ENCODE measurements at regions not wholly inside any gene's neighbourhood (a gene's known extent, or its start where the extent isn't known, plus 50 kb on each side); places are given as distances from the start of the nearest gene placed in this dataset.

- H3K4me3 ChIP-seq (ENCODE audit: control insufficient read depth in 2 of 3, extremely low read depth in 1 of 3, insufficient read depth in 2 of 3, low read depth in 1 of 3, low read length in 3 of 3), result no peak overlapping the region
- dilution Hi-C loops (cut with MboI; ENCODE audit: extremely low pct_ligation_motif_present, low sequenced_read_pairs), result no loop called here
- H3K9ac ChIP-seq (ENCODE audit: control insufficient read depth, extremely low read depth, insufficient read depth, low read length), result no peak overlapping the region
- no peaks in the 10 kb centered on the region for H3K9me3 ChIP-seq (ENCODE audit: control insufficient read depth, low read depth, low read length)
- H3K4me1 ChIP-seq (ENCODE audit: control insufficient read depth, extremely low read depth, insufficient read depth, low read length), result no peaks in the 10 kb centered on the region
- H3K27me3 ChIP-seq (ENCODE audit: control insufficient read depth, extremely low read depth, insufficient read depth, low read length), result no peaks in the 10 kb centered on the region
- H3K9me1 ChIP-seq (ENCODE audit: control insufficient read depth, extremely low read depth, insufficient read depth, low read length), result no peaks in the 10 kb centered on the region
- no peak overlapping the region for H3K27ac ChIP-seq (ENCODE audit: control insufficient read depth, insufficient read depth, low read length)
- no peaks in the 10 kb centered on the region for H4K20me1 ChIP-seq (ENCODE audit: control insufficient read depth, extremely low read depth, insufficient read depth, low read length)
- H3K79me2 ChIP-seq (ENCODE audit: control insufficient read depth, insufficient read depth, low read length), result no peaks in the 10 kb centered on the region
- DNase-seq (ENCODE audit: low read depth, low spot score) (no peak), FAIRE-seq (no peak)
- no peak overlapping the region for H2AFZ ChIP-seq (ENCODE audit: control insufficient read depth, low read length)
- no peak overlapping the region for H3K4me2 ChIP-seq (ENCODE audit: control insufficient read depth, extremely low read depth, insufficient read depth, low read depth, low read length)
- no peaks in the 10 kb centered on the region for H3K36me3 ChIP-seq (ENCODE audit: control insufficient read depth in 2 of 2, extremely low read depth in 1 of 2, insufficient read depth in 2 of 2, low read length in 2 of 2)
- TF ChIP-seq CTCF (optimal IDR thresholded peaks at IDR 0.05 in 1 of 3, IDR thresholded peaks at IDR 0.05 in 1 of 3, conservative IDR thresholded peaks at IDR 0.05 in 1 of 3; ENCODE audit: extremely low read depth in 1 of 3, insufficient read depth in 2 of 3, low read length in 3 of 3), result no peak
- TF ChIP-seq EZH2 (IDR thresholded peaks at IDR 0.05; ENCODE audit: low read length), result no peak
Observed at GRCh38 chr7:24026351-24026750, 257.6 kb upstream of the NPY start.

- TF ChIP-seq CTCF (optimal IDR thresholded peaks at IDR 0.05 in 1 of 3, IDR thresholded peaks at IDR 0.05 in 1 of 3, conservative IDR thresholded peaks at IDR 0.05 in 1 of 3; ENCODE audit: extremely low read depth in 1 of 3, insufficient read depth in 2 of 3, low read length in 3 of 3), result no peak
- no peak for TF ChIP-seq EZH2 (IDR thresholded peaks at IDR 0.05; ENCODE audit: low read length)
- Histone ChIP-seq H3K36me3 (ENCODE audit: control insufficient read depth in 2 of 2, extremely low read depth in 1 of 2, insufficient read depth in 2 of 2, low read length in 2 of 2) (no peaks in the 10 kb centered on the region), H3K9me1 (ENCODE audit: control insufficient read depth, extremely low read depth, insufficient read depth, low read length) (no peaks in the 10 kb centered on the region), H3K79me2 (ENCODE audit: control insufficient read depth, insufficient read depth, low read length) (no peaks in the 10 kb centered on the region), H4K20me1 (ENCODE audit: control insufficient read depth, extremely low read depth, insufficient read depth, low read length) (no peaks in the 10 kb centered on the region), H3K27me3 (ENCODE audit: control insufficient read depth, extremely low read depth, insufficient read depth, low read length) (no peaks in the 10 kb centered on the region), H3K9ac (ENCODE audit: control insufficient read depth, extremely low read depth, insufficient read depth, low read length) (no peak overlapping the region), H3K9me3 (ENCODE audit: control insufficient read depth, low read depth, low read length) (no peaks in the 10 kb centered on the region), H2AFZ (ENCODE audit: control insufficient read depth, low read length) (no peak overlapping the region), H3K4me3 (ENCODE audit: control insufficient read depth in 2 of 3, extremely low read depth in 1 of 3, insufficient read depth in 2 of 3, low read depth in 1 of 3, low read length in 3 of 3) (no peak overlapping the region), H3K4me1 (ENCODE audit: control insufficient read depth, extremely low read depth, insufficient read depth, low read length) (no peaks in the 10 kb centered on the region), H3K27ac (ENCODE audit: control insufficient read depth, insufficient read depth, low read length) (no peak overlapping the region), H3K4me2 (ENCODE audit: control insufficient read depth, extremely low read depth, insufficient read depth, low read depth, low read length) (no peak overlapping the region)
- no peak for FAIRE-seq
- DNase-seq (ENCODE audit: low read depth, low spot score), result no peak
- dilution Hi-C loops (cut with MboI; ENCODE audit: extremely low pct_ligation_motif_present, low sequenced_read_pairs), result no loop called here
Observed at GRCh38 chr7:24029068-24029467, 254.9 kb upstream of the NPY start.
